WTC11 (cell line): ENCODE measurements at regions not wholly inside any gene's neighbourhood (a gene's known extent, or its start where the extent isn't known, plus 50 kb on each side); places are given as distances from the start of the nearest gene placed in this dataset.

ENCODE experiments used
- AR ChIP-seq: fragments of 250-450 bp; sonication (Bioruptor Pico); IDR thresholded peaks from 2 replicates; pipeline ENCODE4 v1.9.0; 2021; ENCODE audit warnings: mild to moderate bottlenecking
- ERG ChIP-seq: fragments of 250-450 bp; sonication (Bioruptor Pico); IDR thresholded peaks from 2 replicates; pipeline ENCODE4 v1.8.0; 2021; ENCODE audit warnings: mild to moderate bottlenecking
- HMGXB4 ChIP-seq: sonication (generic); formaldehyde crosslinking; IDR thresholded peaks from 2 replicates; pipeline ENCODE4 v1.8.1; 2023; ENCODE audit warnings: mild to moderate bottlenecking, moderate library complexity, missing genetic modification reagents
- MXD4 ChIP-seq: fragments of 250-450 bp; sonication (Bioruptor Pico); IDR thresholded peaks from 2 replicates; pipeline ENCODE4 v1.8.0; 2021; ENCODE audit warnings: mild to moderate bottlenecking, moderate library complexity, borderline replicate concordance
- PRRX2 ChIP-seq: fragments of 250-450 bp; sonication (Bioruptor Pico); IDR thresholded peaks from 2 replicates; pipeline ENCODE4 v1.8.0; 2021; ENCODE audit warnings: mild to moderate bottlenecking
- RORB ChIP-seq: fragments of 250-450 bp; sonication (Bioruptor Pico); IDR thresholded peaks from 2 replicates; pipeline ENCODE4 v1.9.0; 2021; ENCODE audit warnings: mild to moderate bottlenecking
- SOX15 ChIP-seq: fragments of 250-450 bp; sonication (Bioruptor Pico); IDR thresholded peaks from 2 replicates; pipeline ENCODE4 v1.9.0; 2021; ENCODE audit warnings: mild to moderate bottlenecking
- TEAD4 ChIP-seq: sonication (generic); formaldehyde crosslinking; IDR thresholded peaks from 2 replicates; pipeline ENCODE4 v1.8.0; 2022; ENCODE audit warnings: mild to moderate bottlenecking, missing genetic modification reagents
- TF ChIP-seq, protein P1 (sequence below): fragments of 250-450 bp; sonication (Bioruptor Pico); IDR thresholded peaks from 2 replicates; pipeline ENCODE4 v1.9.0; 2021; ENCODE audit warnings: moderate library complexity, mild to moderate bottlenecking, inconsistent platforms, borderline replicate concordance
- TF ChIP-seq, protein P2 (sequence below): sonication (generic); formaldehyde crosslinking; IDR thresholded peaks from 2 replicates; pipeline ENCODE4 v1.8.0; 2023; ENCODE audit warnings: mild to moderate bottlenecking, missing genetic modification reagents
- TF ChIP-seq, protein P3 (sequence below): sonication (generic); formaldehyde crosslinking; IDR thresholded peaks from 2 replicates; pipeline ENCODE4 v1.8.1; 2023; ENCODE audit warnings: mild to moderate bottlenecking, missing genetic modification reagents, borderline replicate concordance
- TF ChIP-seq, protein P4 (sequence below): sonication (generic); formaldehyde crosslinking; IDR thresholded peaks from 2 replicates; pipeline ENCODE4 v1.8.0; 2022; ENCODE audit warnings: mild to moderate bottlenecking, missing genetic modification reagents

DNA sequence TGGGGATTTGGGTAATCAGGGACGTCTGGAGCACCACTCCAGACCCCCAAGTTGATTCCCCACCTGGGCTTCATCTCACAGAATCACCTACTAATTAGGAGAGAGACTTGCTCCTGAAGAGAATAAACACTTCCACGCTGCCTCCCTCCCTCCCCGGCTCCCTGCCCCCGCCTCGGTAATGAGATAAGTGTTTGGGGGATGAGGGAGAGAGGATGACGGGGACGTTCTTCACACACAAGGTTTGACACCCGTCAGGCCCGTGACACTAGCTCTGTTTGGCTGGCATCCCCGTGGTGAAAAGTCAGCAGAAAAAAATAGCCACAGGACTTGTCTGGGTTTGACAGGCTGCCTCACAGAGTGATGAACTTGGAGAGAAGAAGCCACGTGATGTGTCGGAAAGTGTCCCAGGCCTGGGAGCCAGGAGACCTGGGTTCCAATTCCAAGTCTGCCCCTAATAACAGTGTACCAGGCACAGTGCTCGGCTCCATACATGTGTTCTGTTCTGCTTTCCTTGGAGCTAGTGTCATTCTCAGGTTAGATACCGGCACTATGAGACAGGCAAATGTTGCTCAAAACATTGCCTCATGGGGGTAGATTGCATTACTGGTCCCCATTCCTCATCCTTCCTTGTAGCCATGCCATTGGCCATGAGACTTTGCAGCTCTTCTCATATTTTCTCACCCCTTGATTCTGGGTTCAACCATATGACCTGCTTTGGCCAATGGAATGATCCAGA is 578.0 kb downstream of the BCOR start (continued):
- TF ChIP-seq, protein P1, sequence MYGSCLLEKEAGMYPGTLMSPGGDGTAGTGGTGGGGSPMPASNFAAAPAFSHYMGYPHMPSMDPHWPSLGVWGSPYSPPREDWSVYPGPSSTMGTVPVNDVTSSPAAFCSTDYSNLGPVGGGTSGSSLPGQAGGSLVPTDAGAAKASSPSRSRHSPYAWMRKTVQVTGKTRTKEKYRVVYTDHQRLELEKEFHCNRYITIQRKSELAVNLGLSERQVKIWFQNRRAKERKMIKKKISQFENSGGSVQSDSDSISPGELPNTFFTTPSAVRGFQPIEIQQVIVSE (CRISPR knock-in tag) = no peak
- TF ChIP-seq ERG (CRISPR knock-in tag) = no peak
- TF ChIP-seq RORB (CRISPR knock-in tag) = no peak
- no peak for TF ChIP-seq AR (CRISPR knock-in tag)
- TF ChIP-seq, protein P2, sequence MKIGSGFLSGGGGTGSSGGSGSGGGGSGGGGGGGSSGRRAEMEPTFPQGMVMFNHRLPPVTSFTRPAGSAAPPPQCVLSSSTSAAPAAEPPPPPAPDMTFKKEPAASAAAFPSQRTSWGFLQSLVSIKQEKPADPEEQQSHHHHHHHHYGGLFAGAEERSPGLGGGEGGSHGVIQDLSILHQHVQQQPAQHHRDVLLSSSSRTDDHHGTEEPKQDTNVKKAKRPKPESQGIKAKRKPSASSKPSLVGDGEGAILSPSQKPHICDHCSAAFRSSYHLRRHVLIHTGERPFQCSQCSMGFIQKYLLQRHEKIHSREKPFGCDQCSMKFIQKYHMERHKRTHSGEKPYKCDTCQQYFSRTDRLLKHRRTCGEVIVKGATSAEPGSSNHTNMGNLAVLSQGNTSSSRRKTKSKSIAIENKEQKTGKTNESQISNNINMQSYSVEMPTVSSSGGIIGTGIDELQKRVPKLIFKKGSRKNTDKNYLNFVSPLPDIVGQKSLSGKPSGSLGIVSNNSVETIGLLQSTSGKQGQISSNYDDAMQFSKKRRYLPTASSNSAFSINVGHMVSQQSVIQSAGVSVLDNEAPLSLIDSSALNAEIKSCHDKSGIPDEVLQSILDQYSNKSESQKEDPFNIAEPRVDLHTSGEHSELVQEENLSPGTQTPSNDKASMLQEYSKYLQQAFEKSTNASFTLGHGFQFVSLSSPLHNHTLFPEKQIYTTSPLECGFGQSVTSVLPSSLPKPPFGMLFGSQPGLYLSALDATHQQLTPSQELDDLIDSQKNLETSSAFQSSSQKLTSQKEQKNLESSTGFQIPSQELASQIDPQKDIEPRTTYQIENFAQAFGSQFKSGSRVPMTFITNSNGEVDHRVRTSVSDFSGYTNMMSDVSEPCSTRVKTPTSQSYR (CRISPR knock-in tag) = no peak
- no peak for TF ChIP-seq PRRX2 (CRISPR knock-in tag)
- TF ChIP-seq, protein P3, sequence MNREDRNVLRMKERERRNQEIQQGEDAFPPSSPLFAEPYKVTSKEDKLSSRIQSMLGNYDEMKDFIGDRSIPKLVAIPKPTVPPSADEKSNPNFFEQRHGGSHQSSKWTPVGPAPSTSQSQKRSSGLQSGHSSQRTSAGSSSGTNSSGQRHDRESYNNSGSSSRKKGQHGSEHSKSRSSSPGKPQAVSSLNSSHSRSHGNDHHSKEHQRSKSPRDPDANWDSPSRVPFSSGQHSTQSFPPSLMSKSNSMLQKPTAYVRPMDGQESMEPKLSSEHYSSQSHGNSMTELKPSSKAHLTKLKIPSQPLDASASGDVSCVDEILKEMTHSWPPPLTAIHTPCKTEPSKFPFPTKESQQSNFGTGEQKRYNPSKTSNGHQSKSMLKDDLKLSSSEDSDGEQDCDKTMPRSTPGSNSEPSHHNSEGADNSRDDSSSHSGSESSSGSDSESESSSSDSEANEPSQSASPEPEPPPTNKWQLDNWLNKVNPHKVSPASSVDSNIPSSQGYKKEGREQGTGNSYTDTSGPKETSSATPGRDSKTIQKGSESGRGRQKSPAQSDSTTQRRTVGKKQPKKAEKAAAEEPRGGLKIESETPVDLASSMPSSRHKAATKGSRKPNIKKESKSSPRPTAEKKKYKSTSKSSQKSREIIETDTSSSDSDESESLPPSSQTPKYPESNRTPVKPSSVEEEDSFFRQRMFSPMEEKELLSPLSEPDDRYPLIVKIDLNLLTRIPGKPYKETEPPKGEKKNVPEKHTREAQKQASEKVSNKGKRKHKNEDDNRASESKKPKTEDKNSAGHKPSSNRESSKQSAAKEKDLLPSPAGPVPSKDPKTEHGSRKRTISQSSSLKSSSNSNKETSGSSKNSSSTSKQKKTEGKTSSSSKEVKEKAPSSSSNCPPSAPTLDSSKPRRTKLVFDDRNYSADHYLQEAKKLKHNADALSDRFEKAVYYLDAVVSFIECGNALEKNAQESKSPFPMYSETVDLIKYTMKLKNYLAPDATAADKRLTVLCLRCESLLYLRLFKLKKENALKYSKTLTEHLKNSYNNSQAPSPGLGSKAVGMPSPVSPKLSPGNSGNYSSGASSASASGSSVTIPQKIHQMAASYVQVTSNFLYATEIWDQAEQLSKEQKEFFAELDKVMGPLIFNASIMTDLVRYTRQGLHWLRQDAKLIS (CRISPR knock-in tag) = no peak
- TF ChIP-seq, protein P4, sequence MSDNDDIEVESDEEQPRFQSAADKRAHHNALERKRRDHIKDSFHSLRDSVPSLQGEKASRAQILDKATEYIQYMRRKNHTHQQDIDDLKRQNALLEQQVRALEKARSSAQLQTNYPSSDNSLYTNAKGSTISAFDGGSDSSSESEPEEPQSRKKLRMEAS (CRISPR knock-in tag) = no peak
- no peak for TF ChIP-seq HMGXB4 (CRISPR knock-in tag)
- TF ChIP-seq SOX15 (CRISPR knock-in tag) = no peak
- TF ChIP-seq MXD4 (CRISPR knock-in tag) = no peak
- TF ChIP-seq TEAD4 (CRISPR knock-in tag) = no peak
- TF ChIP-seq, all 79 proteins: peak for 0
